Activated T-helper 9 cell treated with anti-CD3 and anti-CD28 coated beads, Interleukin-2, amount 50 U/mL, for 16 hours (primary cell): ENCODE measurements at regions not wholly inside any gene's neighbourhood (a gene's known extent, or its start where the extent isn't known, plus 50 kb on each side); places are given as distances from the start of the nearest gene placed in this dataset.
"Not testable (repeated sequence)": the region's sequence is repeated elsewhere in the genome, so short reads cannot be mapped to it uniquely, and the experiment has no call there.

ENCODE experiments used
- DNase-seq: peaks from one replicate; pipeline ENCODE4 v3.0.0-alpha.2; 2020; ENCODE audit warnings: low read depth

GRCh38 chr18:72987570-72987969, 119.8 kb upstream of the NETO1 start:
- not testable (repeated sequence) for DNase-seq

GRCh38 chr18:72986103-72986502, 118.3 kb upstream of the NETO1 start:
- DNase-seq = no peak

- no peak for DNase-seq
Observed at GRCh38 chr18:72985686-72986085, 117.9 kb upstream of the NETO1 start.

- no peak for DNase-seq
Observed at GRCh38 chr18:72984290-72984689, 116.5 kb upstream of the NETO1 start.

DNA sequence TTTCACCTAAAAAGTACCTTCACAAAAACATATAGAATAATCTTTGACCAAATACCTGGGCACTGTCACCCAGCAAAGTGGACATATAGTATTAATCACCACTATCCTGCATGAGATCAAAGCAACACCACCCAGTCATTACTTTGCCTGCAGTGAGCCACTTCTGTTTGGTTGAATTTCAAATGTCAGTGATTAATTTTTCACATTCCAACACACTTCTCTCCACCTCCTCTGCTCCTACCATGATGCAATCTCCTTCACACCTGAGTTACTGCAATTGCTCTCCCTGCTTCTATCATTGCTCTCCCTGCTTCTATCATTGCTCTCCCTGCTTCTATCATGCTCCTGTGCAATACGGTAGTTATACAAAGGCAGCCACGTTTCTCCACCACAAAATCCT, 106.1 kb upstream of the NETO1 start:
- DNase-seq = no peak

GRCh38 chr18:72965616-72966015, 97.8 kb upstream of the NETO1 start:
- no peak for DNase-seq

GRCh38 chr18:72958195-72958594, 90.4 kb upstream of the NETO1 start:
- not testable (repeated sequence) for DNase-seq

DNA sequence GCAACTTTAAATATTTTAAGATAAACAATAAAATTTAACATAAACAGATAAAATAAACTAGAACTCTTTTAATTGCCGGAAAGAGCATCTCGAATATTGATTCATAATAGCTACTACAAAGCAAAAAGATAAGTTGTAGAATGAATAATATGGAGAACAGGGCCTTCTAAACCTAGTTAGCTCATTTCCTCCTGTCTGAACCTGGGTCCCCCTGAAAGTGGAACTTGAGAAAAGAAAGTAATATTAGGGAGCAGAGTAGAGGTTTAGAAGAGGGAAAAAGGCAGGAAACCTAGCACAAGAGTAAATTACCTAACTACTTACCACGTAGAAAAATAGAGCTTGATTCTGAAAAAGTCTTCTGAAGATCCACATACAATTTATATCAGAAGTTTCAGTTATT, 80.7 kb upstream of the NETO1 start:
- DNase-seq = no peak

DNA sequence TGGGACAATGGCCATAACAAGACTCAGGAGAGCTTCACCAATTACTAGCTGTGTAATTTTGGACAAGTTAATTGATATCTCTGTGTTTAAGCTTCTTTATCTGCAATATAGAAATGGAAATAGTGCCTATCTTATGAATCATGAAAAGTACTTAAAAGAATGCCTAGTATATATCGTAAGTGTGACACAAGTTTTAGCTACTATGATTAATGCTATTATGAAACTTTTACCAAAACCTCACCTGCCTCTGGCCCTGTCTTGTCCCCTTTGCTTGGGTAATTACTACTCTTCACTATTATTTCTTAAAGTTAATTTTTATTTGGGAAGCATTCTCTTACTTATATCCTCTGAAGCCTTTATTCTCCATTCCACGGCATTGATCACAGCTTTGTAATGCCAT, 75.0 kb upstream of the NETO1 start:
- DNase-seq = no peak

- DNase-seq = no peak
Observed at GRCh38 chr18:72940986-72941385, 73.2 kb upstream of the NETO1 start.

DNA sequence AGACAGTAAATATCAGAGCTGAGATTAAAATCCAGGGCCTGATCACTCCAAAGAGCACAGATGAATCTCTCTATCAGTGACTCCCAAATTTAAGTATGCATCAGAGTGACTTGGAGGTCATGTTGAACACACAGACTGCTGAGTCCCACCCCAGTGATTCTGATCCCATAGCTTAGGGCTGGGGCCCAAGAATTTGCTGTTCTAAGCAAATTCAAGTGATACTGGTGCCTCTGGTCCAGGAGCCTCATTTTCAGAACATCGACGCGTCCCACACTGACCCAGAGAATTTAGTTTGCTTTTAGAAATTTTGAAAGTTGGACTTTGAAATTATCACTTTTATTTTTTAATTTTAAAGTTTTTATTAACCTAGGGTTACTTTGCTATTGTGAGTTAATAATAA, 72.7 kb upstream of the NETO1 start:
- no peak for DNase-seq

GRCh38 chr18:72935744-72936143, 68.0 kb upstream of the NETO1 start:
- no peak for DNase-seq

DNA sequence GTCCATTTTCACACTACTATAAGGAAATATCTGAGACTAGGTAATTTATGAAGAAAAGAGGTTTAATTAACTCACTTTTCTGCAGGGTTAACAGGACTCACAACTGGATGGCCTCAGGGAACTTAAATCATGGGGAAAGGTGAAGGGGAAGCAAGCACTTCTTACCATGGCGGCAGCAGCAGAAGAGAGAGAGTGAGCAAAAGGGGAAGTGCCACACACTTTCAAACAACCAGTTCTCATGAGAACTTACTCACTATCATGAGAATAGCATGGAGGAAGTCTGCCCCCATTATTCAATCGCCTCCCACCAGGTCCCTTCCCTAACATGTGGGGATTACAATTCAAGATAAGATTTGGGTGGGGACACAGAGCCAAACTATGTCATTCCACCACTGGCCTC, 55.1 kb upstream of the NETO1 start:
- DNase-seq = no peak
